ENCODE measurements at regions not wholly inside any gene's neighbourhood (a gene's known extent, or its start where the extent isn't known, plus 50 kb on each side); places are given as distances from the start of the nearest gene placed in this dataset.

DNA sequence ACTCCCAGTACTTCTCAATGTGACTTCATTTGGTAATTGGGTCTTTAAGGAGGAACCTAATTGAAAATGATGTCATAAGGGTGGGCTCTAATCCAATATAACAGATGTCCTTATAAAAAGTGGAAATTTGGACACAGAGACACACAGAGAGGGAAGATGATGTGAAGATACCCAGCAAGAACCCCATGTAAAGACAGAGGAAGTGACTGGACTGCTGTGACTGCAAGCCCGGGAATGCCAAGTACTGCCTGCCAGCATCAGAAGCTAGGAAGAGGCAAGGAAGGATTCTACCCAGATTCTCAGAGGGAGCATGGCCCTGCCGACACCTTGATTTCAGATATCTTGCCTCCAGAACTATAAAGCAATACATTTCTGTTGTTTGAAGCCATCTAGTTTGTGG is 239.3 kb downstream of the KCTD12 start:
- H3K27me3 ChIP-seq (ENCODE audit: control insufficient read depth in 1 of 2, insufficient read depth in 2 of 2, low read length in 2 of 2), result no peaks in the 10 kb centered on the region
- ChIA-PET CTCF (no interaction called here), POLR2A (no interaction called here)
- no peaks in the 10 kb centered on the region for H3K4me1 ChIP-seq (ENCODE audit: insufficient read depth, low read length)
- no peak overlapping the region for H3K27ac ChIP-seq (ENCODE audit: low read depth in 1 of 2, low read length in 2 of 2)
- TF ChIP-seq, protein P1, sequence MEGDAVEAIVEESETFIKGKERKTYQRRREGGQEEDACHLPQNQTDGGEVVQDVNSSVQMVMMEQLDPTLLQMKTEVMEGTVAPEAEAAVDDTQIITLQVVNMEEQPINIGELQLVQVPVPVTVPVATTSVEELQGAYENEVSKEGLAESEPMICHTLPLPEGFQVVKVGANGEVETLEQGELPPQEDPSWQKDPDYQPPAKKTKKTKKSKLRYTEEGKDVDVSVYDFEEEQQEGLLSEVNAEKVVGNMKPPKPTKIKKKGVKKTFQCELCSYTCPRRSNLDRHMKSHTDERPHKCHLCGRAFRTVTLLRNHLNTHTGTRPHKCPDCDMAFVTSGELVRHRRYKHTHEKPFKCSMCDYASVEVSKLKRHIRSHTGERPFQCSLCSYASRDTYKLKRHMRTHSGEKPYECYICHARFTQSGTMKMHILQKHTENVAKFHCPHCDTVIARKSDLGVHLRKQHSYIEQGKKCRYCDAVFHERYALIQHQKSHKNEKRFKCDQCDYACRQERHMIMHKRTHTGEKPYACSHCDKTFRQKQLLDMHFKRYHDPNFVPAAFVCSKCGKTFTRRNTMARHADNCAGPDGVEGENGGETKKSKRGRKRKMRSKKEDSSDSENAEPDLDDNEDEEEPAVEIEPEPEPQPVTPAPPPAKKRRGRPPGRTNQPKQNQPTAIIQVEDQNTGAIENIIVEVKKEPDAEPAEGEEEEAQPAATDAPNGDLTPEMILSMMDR (IDR thresholded peaks at IDR 0.05), result no peak
- no peaks in the 10 kb centered on the region for H3K36me3 Mint-ChIP-seq (ENCODE audit: low read depth)
- no peak overlapping the region for H3K27ac Mint-ChIP-seq
- ATAC-seq (ENCODE audit: poor library complexity), result no peak
- H3K9me3 ChIP-seq (ENCODE audit: control insufficient read depth in 1 of 2, insufficient read depth in 1 of 2, low read length in 2 of 2), result no peaks in the 10 kb centered on the region
- H3K4me3 Mint-ChIP-seq, result no peak overlapping the region
- no peaks in the 10 kb centered on the region for H3K9me3 Mint-ChIP-seq
- no peaks in the 10 kb centered on the region for H3K4me1 Mint-ChIP-seq (ENCODE audit: low read depth)
- no peak overlapping the region for H3K4me3 ChIP-seq (ENCODE audit: low read length)
- H3K27me3 Mint-ChIP-seq, result no peaks in the 10 kb centered on the region
- no peaks in the 10 kb centered on the region for H3K36me3 ChIP-seq (ENCODE audit: insufficient read depth, low read length)
- intact Hi-C loops (cut with DNase I, micrococcal nuclease), result no loop called here
- DNase-seq, result no peak

DNA sequence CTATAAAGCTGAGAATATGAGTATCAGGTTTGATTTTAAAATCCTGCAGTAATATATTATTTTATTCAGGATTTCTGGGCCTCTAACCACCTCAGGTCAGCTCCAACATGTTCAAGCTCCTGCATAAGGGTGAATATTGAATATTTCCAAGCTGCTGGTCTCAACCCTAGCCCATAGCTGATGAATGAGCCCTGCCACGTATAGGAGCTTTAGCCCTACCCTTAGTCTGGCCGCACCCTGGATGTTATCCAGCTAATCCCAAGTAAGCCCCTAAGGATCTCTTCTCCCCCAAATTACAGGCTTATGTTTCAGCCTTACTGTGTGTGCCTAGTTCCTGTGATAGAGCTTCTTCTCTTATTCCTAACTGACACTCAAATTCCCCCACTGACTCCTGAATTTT is 240.6 kb downstream of the KCTD12 start:
- ChIA-PET POLR2A (no interaction called here), CTCF (no interaction called here)
- no peaks in the 10 kb centered on the region for H3K27me3 ChIP-seq (ENCODE audit: control insufficient read depth in 1 of 2, insufficient read depth in 2 of 2, low read length in 2 of 2)
- Mint-ChIP-seq H3K4me3 (no peak overlapping the region), H3K36me3 (ENCODE audit: low read depth) (no peaks in the 10 kb centered on the region), H3K4me1 (ENCODE audit: low read depth) (no peaks in the 10 kb centered on the region), H3K9me3 (no peaks in the 10 kb centered on the region), H3K27ac (no peak overlapping the region), H3K27me3 (no peaks in the 10 kb centered on the region)
- H3K36me3 ChIP-seq (ENCODE audit: insufficient read depth, low read length), result no peaks in the 10 kb centered on the region
- intact Hi-C loops (cut with DNase I, micrococcal nuclease), result no loop called here
- ATAC-seq (ENCODE audit: poor library complexity), result no peak
- H3K9me3 ChIP-seq (ENCODE audit: control insufficient read depth in 1 of 2, insufficient read depth in 1 of 2, low read length in 2 of 2), result no peaks in the 10 kb centered on the region
- DNase-seq, result no peak
- no peak overlapping the region for H3K4me3 ChIP-seq (ENCODE audit: low read length)
- no peak overlapping the region for H3K27ac ChIP-seq (ENCODE audit: low read depth in 1 of 2, low read length in 2 of 2)
- TF ChIP-seq, protein P1 (IDR thresholded peaks at IDR 0.05), result no peak
- H3K4me1 ChIP-seq (ENCODE audit: insufficient read depth, low read length), result no peaks in the 10 kb centered on the region

DNA sequence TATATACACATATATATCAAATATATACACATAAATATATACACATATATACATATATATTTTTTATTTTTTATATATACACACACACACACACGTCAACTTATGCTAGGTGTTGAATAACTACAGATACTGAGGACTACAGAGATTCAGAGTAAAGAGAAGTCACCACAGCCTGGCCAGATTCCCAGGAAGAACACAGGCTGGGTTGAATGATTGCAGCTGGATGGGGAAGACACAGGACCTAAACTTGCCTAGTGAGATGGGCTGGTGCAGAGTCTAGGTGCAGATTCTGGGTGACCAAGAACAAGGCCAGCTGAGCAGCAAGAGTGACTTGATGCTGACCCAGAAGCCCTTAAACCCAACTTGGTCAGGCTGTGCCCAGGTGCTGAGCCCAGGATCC is 241.3 kb downstream of the KCTD12 start:
- intact Hi-C loops (cut with DNase I, micrococcal nuclease), result no loop called here
- Mint-ChIP-seq H3K27me3 (no peaks in the 10 kb centered on the region), H3K36me3 (ENCODE audit: low read depth) (no peaks in the 10 kb centered on the region), H3K27ac (no peak overlapping the region), H3K4me3 (no peak overlapping the region), H3K4me1 (ENCODE audit: low read depth) (no peaks in the 10 kb centered on the region), H3K9me3 (no peaks in the 10 kb centered on the region)
- ChIA-PET CTCF (no interaction called here), POLR2A (no interaction called here)
- Histone ChIP-seq H3K27ac (ENCODE audit: low read depth in 1 of 2, low read length in 2 of 2) (no peak overlapping the region), H3K36me3 (ENCODE audit: insufficient read depth, low read length) (no peaks in the 10 kb centered on the region), H3K4me1 (ENCODE audit: insufficient read depth, low read length) (no peaks in the 10 kb centered on the region), H3K4me3 (ENCODE audit: low read length) (no peak overlapping the region), H3K27me3 (ENCODE audit: control insufficient read depth in 1 of 2, insufficient read depth in 2 of 2, low read length in 2 of 2) (no peaks in the 10 kb centered on the region), H3K9me3 (ENCODE audit: control insufficient read depth in 1 of 2, insufficient read depth in 1 of 2, low read length in 2 of 2) (no peaks in the 10 kb centered on the region)
- DNase-seq, result no peak
- ATAC-seq (ENCODE audit: poor library complexity), result no peak
- TF ChIP-seq, protein P1 (IDR thresholded peaks at IDR 0.05), result no peak
